Hematopoietic multipotent progenitor cell treated with erythropoietin and hydrocortisone succinate and interleukin-3 and kit ligand, for 17 days (in vitro differentiated cells): ENCODE measurements at regions not wholly inside any gene's neighbourhood (a gene's known extent, or its start where the extent isn't known, plus 50 kb on each side); places are given as distances from the start of the nearest gene placed in this dataset.
"Not testable (repeated sequence)": the region's sequence is repeated elsewhere in the genome, so short reads cannot be mapped to it uniquely, and the experiment has no call there.

ENCODE experiments used
- DNase-seq: peaks from one replicate; pipeline ENCODE4 v3.0.0-alpha.2; 2015; ENCODE audit warnings: low spot score

- no peak for DNase-seq
These were observed 929.2 kb downstream of the SLC4A3 start for GRCh38 chr2:220556658-220557057.

DNA sequence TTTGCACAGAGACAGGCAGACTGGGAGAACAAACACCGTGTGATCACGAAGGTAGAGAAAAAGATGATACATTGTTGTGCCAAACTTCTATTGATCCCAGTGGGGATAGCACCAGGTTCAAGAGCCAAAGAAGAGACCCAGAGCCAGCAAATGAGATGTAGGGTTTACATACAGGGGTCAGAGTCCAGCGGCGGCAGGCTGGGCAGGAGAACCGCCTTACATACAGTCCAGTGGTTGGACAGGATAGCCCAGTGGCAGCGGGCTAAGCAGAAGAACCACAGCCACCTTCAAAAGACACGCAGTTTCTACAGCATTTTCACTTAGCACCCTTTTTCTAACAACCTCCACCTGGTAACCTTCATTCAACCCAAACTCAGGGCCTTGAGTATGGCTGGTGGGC, 932.8 kb downstream of the SLC4A3 start:
- no peak for DNase-seq

GRCh38 chr2:220562375-220563140, 935.1 kb downstream of the SLC4A3 start:
- DNase-seq: no peak

DNA sequence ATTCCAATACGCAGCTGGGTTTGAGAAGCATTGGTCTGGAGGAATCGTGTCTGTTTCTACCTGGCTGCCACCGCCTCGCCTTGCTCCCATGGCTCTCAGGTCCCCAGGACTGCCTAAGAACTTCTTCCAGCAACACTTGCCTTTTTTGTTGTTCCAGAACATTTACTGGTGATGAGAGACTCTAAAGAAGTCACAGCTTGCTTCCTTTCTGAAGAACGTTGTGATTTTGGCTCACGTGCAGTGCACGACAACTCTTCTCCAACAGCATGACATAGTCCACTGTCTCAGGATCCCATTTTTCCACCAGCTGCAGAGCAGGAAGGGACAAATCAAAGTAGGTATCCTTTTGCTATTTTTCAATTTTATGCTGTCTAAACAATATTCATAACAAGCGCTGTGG, 940.9 kb downstream of the SLC4A3 start:
- DNase-seq: no peak

- DNase-seq: no peak
These were observed 941.9 kb downstream of the SLC4A3 start for GRCh38 chr2:220569112-220569897.

GRCh38 chr2:220572385-220572784, 945.0 kb downstream of the SLC4A3 start:
- no peak for DNase-seq

GRCh38 chr2:220574038-220574437, 946.6 kb downstream of the SLC4A3 start:
- no peak for DNase-seq

DNA sequence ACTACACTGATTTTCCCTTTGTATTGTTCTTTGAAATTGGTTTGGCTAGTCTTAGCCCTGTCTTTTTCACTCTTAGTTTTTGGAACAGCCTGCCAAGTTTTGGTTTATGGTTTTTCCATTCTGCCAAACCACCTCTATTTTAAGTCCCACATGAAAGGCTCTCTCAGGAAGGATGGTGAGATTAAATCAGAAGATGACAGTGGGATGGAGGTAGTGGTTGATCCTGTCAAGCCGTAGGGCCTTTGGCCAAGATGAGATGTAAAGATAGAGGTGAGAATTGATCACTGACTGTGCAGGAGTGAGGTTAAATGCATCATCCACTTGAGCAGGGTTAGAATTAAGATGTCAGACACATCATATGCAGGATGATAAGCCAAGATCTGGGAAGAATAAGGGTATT, 948.5 kb downstream of the SLC4A3 start:
- no peak for DNase-seq

GRCh38 chr2:220579452-220579851, 952.0 kb downstream of the SLC4A3 start:
- no peak for DNase-seq

GRCh38 chr2:220580113-220580512, 952.7 kb downstream of the SLC4A3 start:
- no peak for DNase-seq

DNA sequence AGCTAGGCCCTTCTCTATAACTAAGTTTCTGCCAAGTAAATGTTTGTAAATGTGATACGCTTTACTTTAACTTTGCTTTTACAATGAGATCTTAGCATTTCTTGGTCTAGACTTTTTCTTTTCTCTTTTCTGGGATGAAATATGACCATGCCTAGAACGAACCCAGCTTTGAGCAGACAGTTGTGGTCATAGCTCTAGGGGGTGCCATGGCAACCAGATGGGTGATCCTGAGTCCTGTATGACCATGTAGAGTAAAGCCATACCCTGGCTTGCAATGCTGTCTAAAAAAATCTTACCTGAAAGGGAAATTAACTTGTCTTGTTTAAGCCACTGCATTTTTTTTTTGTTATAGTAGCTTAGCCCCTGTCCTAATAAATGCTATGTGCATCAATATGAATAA, 956.3 kb downstream of the SLC4A3 start:
- no peak for DNase-seq

GRCh38 chr2:220585241-220585640, 957.8 kb downstream of the SLC4A3 start:
- no peak for DNase-seq

DNA sequence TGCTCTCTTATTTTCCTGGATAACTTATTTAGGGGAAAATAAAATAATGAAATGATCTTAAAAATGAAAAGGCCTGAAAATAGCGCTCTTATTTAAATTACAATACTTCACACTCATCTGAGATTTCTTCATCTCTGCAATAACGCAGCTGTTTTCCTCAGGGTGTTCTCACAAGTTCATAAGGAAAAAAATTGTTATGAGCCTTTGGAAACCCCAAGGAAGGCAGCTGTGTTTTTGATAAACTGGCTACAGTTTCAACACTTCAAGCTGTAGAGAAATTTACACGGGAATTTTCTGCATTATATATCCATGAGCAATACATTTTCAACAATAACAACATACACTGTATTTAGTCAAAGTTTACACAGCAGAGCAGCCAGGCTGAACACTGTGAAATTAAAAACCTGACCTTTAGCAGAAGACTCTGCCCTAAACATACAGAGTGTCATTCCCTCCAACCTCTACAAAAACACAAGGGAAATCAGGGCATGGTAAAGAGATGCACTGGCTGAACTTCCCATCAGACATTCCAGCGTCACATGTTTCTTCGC, 959.6 kb downstream of the SLC4A3 start:
- no peak for DNase-seq

GRCh38 chr2:220588148-220588547, 960.7 kb downstream of the SLC4A3 start:
- no peak for DNase-seq

- DNase-seq: no peak
These were observed 963.0 kb downstream of the SLC4A3 start for GRCh38 chr2:220590476-220590875.

GRCh38 chr2:220593526-220593925, 966.1 kb downstream of the SLC4A3 start:
- DNase-seq: no peak

GRCh38 chr2:220601674-220602073, 970.4 kb downstream of the EPHA4 start:
- no peak for DNase-seq

DNA sequence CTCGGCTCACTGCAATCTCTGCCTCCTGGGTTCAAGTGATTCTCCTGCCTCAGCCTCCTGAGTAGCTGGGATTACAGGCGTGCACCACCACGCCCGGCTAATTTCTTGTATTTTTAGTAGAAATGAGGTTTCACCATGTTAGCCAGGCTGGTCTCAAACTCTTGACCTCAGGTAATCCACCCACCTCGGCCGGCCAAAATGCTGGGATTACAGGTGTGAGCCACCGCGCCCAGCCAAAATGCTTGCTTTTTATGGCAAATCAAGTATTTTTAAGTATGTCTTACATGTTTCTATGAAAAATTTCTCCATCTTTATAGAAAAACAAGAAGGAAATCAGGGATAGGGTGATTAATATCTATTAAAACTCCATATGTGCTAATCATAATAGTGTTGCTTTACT, 959.1 kb downstream of the EPHA4 start:
- DNase-seq: not testable (repeated sequence)

DNA sequence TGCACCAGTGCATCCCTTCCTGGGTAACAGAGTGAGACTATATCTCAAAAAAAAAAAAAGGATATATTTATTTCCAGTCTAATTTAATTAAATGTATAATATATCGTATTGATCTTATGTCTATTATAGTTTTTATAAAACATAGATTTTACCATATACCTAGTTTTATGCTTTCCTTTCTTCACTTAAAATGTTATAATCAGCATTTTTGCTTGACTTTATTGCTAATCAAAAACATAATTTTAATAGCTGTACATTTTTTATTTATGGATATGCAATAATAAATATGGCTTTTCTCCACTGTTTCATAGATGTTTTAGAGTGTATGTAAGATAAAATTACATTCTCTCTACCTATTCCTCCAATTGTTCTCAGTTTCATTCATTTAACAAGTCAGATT, 958.0 kb downstream of the EPHA4 start:
- DNase-seq: no peak

DNA sequence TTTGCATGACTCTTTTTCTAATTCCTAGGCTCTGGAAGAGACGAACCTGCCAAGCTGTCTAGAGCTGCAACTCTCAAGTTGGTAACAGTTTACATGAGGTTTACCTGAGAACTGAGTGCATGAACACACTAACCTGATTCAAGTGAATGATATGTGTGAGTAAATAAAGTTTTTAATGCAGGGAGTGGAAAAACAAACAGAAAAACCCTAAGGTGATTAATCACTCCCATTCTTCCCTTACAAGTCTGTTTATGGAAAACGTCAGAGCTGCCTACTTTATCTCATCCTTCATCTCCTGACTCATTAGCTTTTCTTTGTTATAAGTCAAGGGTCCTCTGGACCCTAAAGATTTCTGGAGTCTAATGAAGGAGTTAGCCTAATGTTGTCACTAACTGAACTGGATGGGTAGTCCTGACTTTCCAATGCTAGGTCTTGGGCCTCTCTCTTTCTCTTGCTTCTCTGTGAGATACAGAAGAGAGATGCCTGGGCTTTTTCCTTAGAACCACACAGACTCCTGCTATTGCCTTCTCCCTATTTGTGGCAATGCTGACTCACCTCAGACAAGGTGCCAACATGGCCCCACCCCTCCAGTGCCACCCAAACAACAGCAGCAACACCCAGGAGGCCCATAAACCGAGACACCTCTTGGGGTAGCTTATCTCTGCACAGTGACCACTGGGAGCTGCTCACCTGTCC, 952.4 kb downstream of the EPHA4 start:
- DNase-seq: no peak

GRCh38 chr2:220626603-220627002, 945.5 kb downstream of the EPHA4 start:
- no peak for DNase-seq

- no peak for DNase-seq
These were observed 943.9 kb downstream of the EPHA4 start for GRCh38 chr2:220628252-220628651.

- DNase-seq: no peak
These were observed 931.0 kb downstream of the EPHA4 start for GRCh38 chr2:220641137-220641536.
